ENCODE measurements at regions not wholly inside any gene's neighbourhood (a gene's known extent, or its start where the extent isn't known, plus 50 kb on each side); places are given as distances from the start of the nearest gene placed in this dataset.

- TF ChIP-seq CTCF (IDR thresholded peaks at IDR 0.05): no peak
- no peak for TF ChIP-seq POLR2AphosphoS5 (IDR thresholded peaks at IDR 0.05)
- no peak for TF ChIP-seq POLR2A (IDR thresholded peaks at IDR 0.05)
Measured at GRCh38 chr1:208485512-208485911, 241.3 kb upstream of the PLXNA2 start.
